HEK293T (cell line): ENCODE measurements at regions not wholly inside any gene's neighbourhood (a gene's known extent, or its start where the extent isn't known, plus 50 kb on each side); places are given as distances from the start of the nearest gene placed in this dataset.

Experiments
- ARNT ChIP-seq: fragments of 450-650 bp; IDR thresholded peaks from 2 replicates; pipeline ENCODE4 v1.6.1; 2017; ENCODE audit warnings: mild to moderate bottlenecking
- BHLHE40 ChIP-seq: fragments of 450-650 bp; IDR thresholded peaks from 2 replicates; pipeline ENCODE4 v1.6.1; 2016; ENCODE audit warnings: mild to moderate bottlenecking, moderate library complexity, borderline replicate concordance
- CTBP1 ChIP-seq: fragments of 450-650 bp; IDR thresholded peaks from 2 replicates; pipeline ENCODE4 v1.6.1; 2016; ENCODE audit warnings: borderline replicate concordance
- ELF4 ChIP-seq: fragments of 450-650 bp; IDR thresholded peaks from 2 replicates; pipeline ENCODE4 v1.6.1; 2017; ENCODE audit warnings: antibody characterized with exemption
- FOXA1 ChIP-seq: fragments of 450-650 bp; IDR thresholded peaks from 2 replicates; pipeline ENCODE4 v1.6.1; 2016; ENCODE audit warnings: mild to moderate bottlenecking
- FOXM1 ChIP-seq: fragments of 450-650 bp; IDR thresholded peaks from 2 replicates; pipeline ENCODE4 v1.6.1; 2017; ENCODE audit warnings: mild to moderate bottlenecking, borderline replicate concordance
- HDGF ChIP-seq: fragments of 450-650 bp; IDR thresholded peaks from 2 replicates; pipeline ENCODE4 v1.6.1; 2017; ENCODE audit warnings: antibody characterized with exemption, borderline replicate concordance
- L3MBTL2 ChIP-seq: fragments of 450-650 bp; conservative IDR thresholded peaks from 2 replicates; pipeline ENCODE4 v1.6.1; 2016; ENCODE audit warnings: mild to moderate bottlenecking
- LEF1 ChIP-seq: fragments of 450-650 bp; IDR thresholded peaks from 2 replicates; pipeline ENCODE4 v1.6.1; 2017; ENCODE audit warnings: mild to moderate bottlenecking, borderline replicate concordance
- SP1 ChIP-seq: fragments of 450-650 bp; IDR thresholded peaks from 2 replicates; pipeline ENCODE4 v1.6.1; 2017
- SUZ12 ChIP-seq: fragments of 450-650 bp; IDR thresholded peaks from 2 replicates; pipeline ENCODE4 v1.6.1; 2016; ENCODE audit warnings: mild to moderate bottlenecking
- TARDBP ChIP-seq: fragments of 450-650 bp; IDR thresholded peaks from 2 replicates; pipeline ENCODE4 v1.6.1; 2016

DNA sequence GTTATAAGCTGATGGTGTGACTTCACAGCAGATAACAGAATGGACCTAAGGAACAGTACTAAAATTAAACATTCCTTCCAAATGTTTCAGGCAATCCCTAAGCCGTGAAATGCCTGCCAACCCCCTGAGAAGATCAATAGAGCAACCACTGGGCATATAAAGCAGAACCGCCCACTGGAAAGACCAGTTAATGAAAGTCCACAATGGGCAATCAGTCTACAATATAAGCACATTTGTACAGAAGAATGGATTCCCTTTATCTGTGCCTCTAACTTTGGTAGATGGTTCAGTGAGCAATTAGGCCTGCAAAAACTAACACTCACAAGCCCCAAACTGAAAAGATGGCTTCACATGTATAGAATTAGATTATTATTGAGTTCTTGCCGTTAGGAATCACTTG lies 286.6 kb downstream of the UBE3D start:
- TF ChIP-seq FOXM1 (no peak), CTBP1 (no peak), ELF4 (no peak), FOXA1 (no peak), ARNT (no peak), LEF1 (no peak), SUZ12 (no peak), L3MBTL2 (no peak), BHLHE40 (no peak), TARDBP (no peak), HDGF (no peak), SP1 (no peak)
